ENCODE measurements at regions not wholly inside any gene's neighbourhood (a gene's known extent, or its start where the extent isn't known, plus 50 kb on each side); places are given as distances from the start of the nearest gene placed in this dataset.

- FAIRE-seq: no peak
- no peaks in the 10 kb centered on the region for H3K9me3 ChIP-seq (ENCODE audit: control insufficient read depth, low read depth, low read length)
These were observed 537.9 kb downstream of the ANKRD7 start for GRCh38 chr7:118762451-118762850.

DNA sequence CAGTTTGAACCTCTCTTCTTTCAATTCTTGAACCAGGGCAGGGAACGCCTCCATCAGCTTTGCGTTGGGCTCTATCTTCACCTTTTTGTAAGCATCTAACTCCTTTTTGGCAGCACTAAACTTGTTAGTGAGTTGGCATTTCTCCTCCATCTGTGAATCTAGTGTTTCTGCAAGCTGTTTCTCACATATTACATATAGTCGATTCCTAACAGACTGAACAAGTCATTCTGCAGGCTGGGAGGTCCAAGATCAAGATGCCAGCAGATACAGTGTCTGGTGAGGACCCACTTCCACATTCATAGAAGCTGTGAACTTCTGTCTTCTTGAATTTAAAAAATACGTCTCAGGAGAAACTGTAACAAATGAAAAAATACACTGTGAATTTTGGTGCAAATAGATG, 539.7 kb downstream of the ANKRD7 start:
- H3K27ac ChIP-seq (ENCODE audit: control insufficient read depth, insufficient read depth, low read length): no peak overlapping the region
- TF ChIP-seq, protein P1, sequence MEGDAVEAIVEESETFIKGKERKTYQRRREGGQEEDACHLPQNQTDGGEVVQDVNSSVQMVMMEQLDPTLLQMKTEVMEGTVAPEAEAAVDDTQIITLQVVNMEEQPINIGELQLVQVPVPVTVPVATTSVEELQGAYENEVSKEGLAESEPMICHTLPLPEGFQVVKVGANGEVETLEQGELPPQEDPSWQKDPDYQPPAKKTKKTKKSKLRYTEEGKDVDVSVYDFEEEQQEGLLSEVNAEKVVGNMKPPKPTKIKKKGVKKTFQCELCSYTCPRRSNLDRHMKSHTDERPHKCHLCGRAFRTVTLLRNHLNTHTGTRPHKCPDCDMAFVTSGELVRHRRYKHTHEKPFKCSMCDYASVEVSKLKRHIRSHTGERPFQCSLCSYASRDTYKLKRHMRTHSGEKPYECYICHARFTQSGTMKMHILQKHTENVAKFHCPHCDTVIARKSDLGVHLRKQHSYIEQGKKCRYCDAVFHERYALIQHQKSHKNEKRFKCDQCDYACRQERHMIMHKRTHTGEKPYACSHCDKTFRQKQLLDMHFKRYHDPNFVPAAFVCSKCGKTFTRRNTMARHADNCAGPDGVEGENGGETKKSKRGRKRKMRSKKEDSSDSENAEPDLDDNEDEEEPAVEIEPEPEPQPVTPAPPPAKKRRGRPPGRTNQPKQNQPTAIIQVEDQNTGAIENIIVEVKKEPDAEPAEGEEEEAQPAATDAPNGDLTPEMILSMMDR (optimal IDR thresholded peaks at IDR 0.05 in 1 of 3, IDR thresholded peaks at IDR 0.05 in 1 of 3, conservative IDR thresholded peaks at IDR 0.05 in 1 of 3; ENCODE audit: extremely low read depth in 1 of 3, insufficient read depth in 2 of 3, low read length in 3 of 3): no peak
- TF ChIP-seq EZH2 (IDR thresholded peaks at IDR 0.05; ENCODE audit: low read length): no peak
- H3K36me3 ChIP-seq (ENCODE audit: control insufficient read depth in 2 of 2, extremely low read depth in 1 of 2, insufficient read depth in 2 of 2, low read length in 2 of 2): no peaks in the 10 kb centered on the region
- H3K27me3 ChIP-seq (ENCODE audit: control insufficient read depth, extremely low read depth, insufficient read depth, low read length): no peaks in the 10 kb centered on the region
- H3K9me1 ChIP-seq (ENCODE audit: control insufficient read depth, extremely low read depth, insufficient read depth, low read length): no peaks in the 10 kb centered on the region
- dilution Hi-C loops (cut with MboI; ENCODE audit: extremely low pct_ligation_motif_present, low sequenced_read_pairs): no loop called here
- no peak overlapping the region for H2AFZ ChIP-seq (ENCODE audit: control insufficient read depth, low read length)
- H3K9me3 ChIP-seq (ENCODE audit: control insufficient read depth, low read depth, low read length): no peaks in the 10 kb centered on the region
- H4K20me1 ChIP-seq (ENCODE audit: control insufficient read depth, extremely low read depth, insufficient read depth, low read length): no peaks in the 10 kb centered on the region
- H3K9ac ChIP-seq (ENCODE audit: control insufficient read depth, extremely low read depth, insufficient read depth, low read length): no peak overlapping the region
- H3K4me3 ChIP-seq (ENCODE audit: control insufficient read depth in 2 of 3, extremely low read depth in 1 of 3, insufficient read depth in 2 of 3, low read depth in 1 of 3, low read length in 3 of 3): no peak overlapping the region
- no peak overlapping the region for H3K4me2 ChIP-seq (ENCODE audit: control insufficient read depth, extremely low read depth, insufficient read depth, low read depth, low read length)
- FAIRE-seq: no peak
- H3K79me2 ChIP-seq (ENCODE audit: control insufficient read depth, insufficient read depth, low read length): no peaks in the 10 kb centered on the region
- no peak for DNase-seq (ENCODE audit: low read depth, low spot score)
- H3K4me1 ChIP-seq (ENCODE audit: control insufficient read depth, extremely low read depth, insufficient read depth, low read length): no peaks in the 10 kb centered on the region

More at GRCh38 chr7:118762451-118762850, 537.9 kb downstream of the ANKRD7 start:
- Histone ChIP-seq H3K27me3 (ENCODE audit: control insufficient read depth, extremely low read depth, insufficient read depth, low read length) (no peaks in the 10 kb centered on the region), H3K79me2 (ENCODE audit: control insufficient read depth, insufficient read depth, low read length) (no peaks in the 10 kb centered on the region), H3K9me1 (ENCODE audit: control insufficient read depth, extremely low read depth, insufficient read depth, low read length) (no peaks in the 10 kb centered on the region), H3K27ac (ENCODE audit: control insufficient read depth, insufficient read depth, low read length) (no peak overlapping the region), H3K4me1 (ENCODE audit: control insufficient read depth, extremely low read depth, insufficient read depth, low read length) (no peaks in the 10 kb centered on the region), H3K9ac (ENCODE audit: control insufficient read depth, extremely low read depth, insufficient read depth, low read length) (no peak overlapping the region), H4K20me1 (ENCODE audit: control insufficient read depth, extremely low read depth, insufficient read depth, low read length) (no peaks in the 10 kb centered on the region), H3K4me3 (ENCODE audit: control insufficient read depth in 2 of 3, extremely low read depth in 1 of 3, insufficient read depth in 2 of 3, low read depth in 1 of 3, low read length in 3 of 3) (no peak overlapping the region), H3K36me3 (ENCODE audit: control insufficient read depth in 2 of 2, extremely low read depth in 1 of 2, insufficient read depth in 2 of 2, low read length in 2 of 2) (no peaks in the 10 kb centered on the region), H2AFZ (ENCODE audit: control insufficient read depth, low read length) (no peak overlapping the region), H3K4me2 (ENCODE audit: control insufficient read depth, extremely low read depth, insufficient read depth, low read depth, low read length) (no peak overlapping the region)
- no peak for TF ChIP-seq EZH2 (IDR thresholded peaks at IDR 0.05; ENCODE audit: low read length)
- TF ChIP-seq, protein P1 (optimal IDR thresholded peaks at IDR 0.05 in 1 of 3, IDR thresholded peaks at IDR 0.05 in 1 of 3, conservative IDR thresholded peaks at IDR 0.05 in 1 of 3; ENCODE audit: extremely low read depth in 1 of 3, insufficient read depth in 2 of 3, low read length in 3 of 3): no peak
- dilution Hi-C loops (cut with MboI; ENCODE audit: extremely low pct_ligation_motif_present, low sequenced_read_pairs): no loop called here
- DNase-seq (ENCODE audit: low read depth, low spot score): no peak

Data from keratinocyte (primary cell).